Adrenal gland (tissue), 9 donors: ENCODE measurements at regions not wholly inside any gene's neighbourhood (a gene's known extent, or its start where the extent isn't known, plus 50 kb on each side); places are given as distances from the start of the nearest gene placed in this dataset.

Source experiments
- DNase-seq, 7 donors: peaks; one replicate each; pipeline ENCODE4 v3.0.0-alpha.2; 2019 to 2020
- H3K27ac ChIP-seq, 5 donors: fragments of 200-600 bp; sonication (generic) in 4 of 5; 1 replicate in 3 of 5; 2 replicates in 2 of 5; pipeline versions ENCODE4 v1.5.1 to v1.8.0; 2016 to 2020; ENCODE audit warnings: mild to moderate bottlenecking in 1 of 5
- H3K27me3 ChIP-seq: fragments of 200-600 bp; 2 replicates; pipeline ENCODE4 v1.8.0; 2021
- H3K36me3 ChIP-seq, 2 donors: fragments of 200-600 bp; replicated peaks in 1 of 2; 1 replicate in 1 of 2; 2 replicates in 1 of 2; pipeline versions ENCODE4 v1.5.1 to v1.8.0; 2018 to 2022
- H3K4me1 ChIP-seq, 2 donors: fragments of 200-600 bp; replicated peaks in 1 of 2; 1 replicate in 1 of 2; 2 replicates in 1 of 2; pipeline versions ENCODE4 v1.5.1 to v1.8.0; 2018 to 2021
- H3K4me3 ChIP-seq, 4 donors: fragments of 200-600 bp; sonication (generic) in 3 of 4; one replicate each; pipeline ENCODE4 v1.5.1; 2016 to 2018
- H3K9me3 ChIP-seq, 3 donors: fragments of 200-600 bp; sonication (generic) in 1 of 3; replicated peaks in 1 of 3; 1 replicate in 2 of 3; 2 replicates in 1 of 3; pipeline versions ENCODE4 v1.5.1 to v1.8.0; 2016 to 2021
- POLR2A ChIP-seq, 2 donors: fragments of 450-650 bp; IDR thresholded peaks; one replicate each; pipeline ENCODE4 v1.6.1; 2017; ENCODE audit warnings: antibody characterized with exemption in 2 of 2, mild to moderate bottlenecking in 2 of 2, moderate library complexity in 1 of 2
- WGBS, 4 donors: extraction: QIAGEN DNeasy Blood & Tissue Kit in 2 of 4; methylation state at CpG; one replicate each; pipeline versions ENCODE4 v1.1.5 to v1.1.7; 2013 to 2017; 5-methylcytosine and 5-hydroxymethylcytosine counted together
- intact Hi-C, 2 donors: fragments of 100-400 bp; cut with DNase I; formaldehyde crosslinking; loops; one replicate each; pipeline versions ENCODE4 v1.14.1 to v1.15.0; 2022 to 2023
- TF ChIP-seq, protein P1 (sequence below), 6 experiments: fragments of 450-650 bp in 4 of 6; fragments of 200-600 bp in 2 of 6; sonication (generic) in 1 of 6; IDR thresholded peaks; 1 replicate in 5 of 6; 2 replicates in 1 of 6; pipeline versions ENCODE4 v1.5.1 to v1.8.0; 2016 to 2021; ENCODE audit warnings: antibody characterized with exemption in 6 of 6, mild to moderate bottlenecking in 2 of 6, moderate library complexity in 1 of 6
- donor health status: healthy with polysubstance abuse.
- donor health status: Bipolar disorder and iron deficiency.
- donor health status: DM: yes; HTN: yes; CAD: no.
- donor health status: DM: no; HTN: no; CAD: no.
- donor health status: DM: no; HTN: no; CAD: no.

DNA sequence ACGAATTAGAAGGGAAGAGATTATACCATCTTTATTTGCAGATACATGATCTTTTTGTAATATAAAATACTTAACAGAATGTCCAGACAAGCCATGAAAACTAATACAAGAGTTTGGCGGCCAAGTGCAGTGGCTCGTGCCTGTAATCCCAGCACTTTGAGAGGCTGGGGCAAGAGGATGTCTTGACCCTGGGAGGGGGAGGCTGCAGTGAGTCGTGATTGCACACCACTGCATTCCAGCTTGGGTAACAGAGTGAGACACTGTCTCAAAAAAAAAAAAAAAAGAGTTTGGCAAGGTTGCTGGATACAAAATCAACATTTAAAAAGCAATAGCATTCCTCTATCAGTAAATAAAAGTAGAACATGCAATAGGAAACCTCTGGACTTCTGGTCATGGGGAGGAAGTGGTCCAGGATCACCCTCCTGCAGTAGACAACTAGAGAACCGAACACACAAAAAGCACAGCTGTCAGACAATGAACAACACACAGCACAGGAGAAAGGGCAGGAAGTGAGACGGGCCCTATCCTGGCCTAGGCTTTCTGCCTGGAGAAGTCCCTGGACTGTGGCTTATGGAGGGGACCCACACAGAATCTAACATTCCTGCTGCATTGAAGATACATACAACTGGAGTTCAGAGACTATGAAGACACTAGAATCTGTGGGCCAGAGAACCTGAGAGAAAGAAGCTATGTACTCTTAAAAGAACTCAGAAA is 118.9 kb upstream of the ARL4C start:
- no peaks in the 10 kb centered on the region for H3K27me3 ChIP-seq
- H3K36me3 ChIP-seq, result no peaks in the 10 kb centered on the region
- H3K4me3 ChIP-seq, result no peak overlapping the region
- intact Hi-C loops, result no loop called here
- no peak overlapping the region for H3K27ac ChIP-seq
- H3K9me3 ChIP-seq, result no peaks in the 10 kb centered on the region
- TF ChIP-seq POLR2A (IDR thresholded peaks at IDR 0.05), result no peak
- TF ChIP-seq, protein P1, sequence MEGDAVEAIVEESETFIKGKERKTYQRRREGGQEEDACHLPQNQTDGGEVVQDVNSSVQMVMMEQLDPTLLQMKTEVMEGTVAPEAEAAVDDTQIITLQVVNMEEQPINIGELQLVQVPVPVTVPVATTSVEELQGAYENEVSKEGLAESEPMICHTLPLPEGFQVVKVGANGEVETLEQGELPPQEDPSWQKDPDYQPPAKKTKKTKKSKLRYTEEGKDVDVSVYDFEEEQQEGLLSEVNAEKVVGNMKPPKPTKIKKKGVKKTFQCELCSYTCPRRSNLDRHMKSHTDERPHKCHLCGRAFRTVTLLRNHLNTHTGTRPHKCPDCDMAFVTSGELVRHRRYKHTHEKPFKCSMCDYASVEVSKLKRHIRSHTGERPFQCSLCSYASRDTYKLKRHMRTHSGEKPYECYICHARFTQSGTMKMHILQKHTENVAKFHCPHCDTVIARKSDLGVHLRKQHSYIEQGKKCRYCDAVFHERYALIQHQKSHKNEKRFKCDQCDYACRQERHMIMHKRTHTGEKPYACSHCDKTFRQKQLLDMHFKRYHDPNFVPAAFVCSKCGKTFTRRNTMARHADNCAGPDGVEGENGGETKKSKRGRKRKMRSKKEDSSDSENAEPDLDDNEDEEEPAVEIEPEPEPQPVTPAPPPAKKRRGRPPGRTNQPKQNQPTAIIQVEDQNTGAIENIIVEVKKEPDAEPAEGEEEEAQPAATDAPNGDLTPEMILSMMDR (IDR thresholded peaks at IDR 0.05), result no peak
- WGBS, 4 donors, result 69 to 76% (median 74%) methylated on average over 6 of the region's 6 CpGs
- DNase-seq, result no peak
- H3K4me1 ChIP-seq, result no peaks in the 10 kb centered on the region

DNA sequence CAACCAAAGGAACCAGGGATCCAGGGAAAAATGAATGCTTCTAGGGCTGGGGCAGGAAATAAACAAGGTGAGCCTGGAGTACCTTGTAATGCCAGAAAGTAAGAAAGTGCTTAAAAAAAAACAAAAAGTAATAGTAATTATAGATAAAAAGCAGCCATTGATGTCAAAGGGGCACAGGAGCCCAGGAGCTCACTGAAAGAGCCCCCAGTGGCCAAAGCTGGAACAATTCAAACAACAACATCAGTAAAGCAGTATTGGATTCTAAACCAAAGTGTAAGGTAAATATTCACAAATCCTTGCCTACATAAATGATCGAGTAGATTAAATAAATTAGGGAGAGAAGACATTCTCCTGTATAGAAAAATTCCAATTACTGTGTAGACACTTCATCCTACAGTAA is 114.3 kb upstream of the ARL4C start:
- H3K9me3 ChIP-seq, result no peaks in the 10 kb centered on the region
- intact Hi-C loops, result no loop called here
- no peaks in the 10 kb centered on the region for H3K36me3 ChIP-seq
- peak in 1 of 7 donors; percentile 7 for DNase-seq
- WGBS, 4 donors, result 55 to 93% (median 66%) methylated on average over 1 of the region's 1 CpG
- no peak overlapping the region for H3K27ac ChIP-seq
- no peak overlapping the region for H3K4me3 ChIP-seq
- no peaks in the 10 kb centered on the region for H3K4me1 ChIP-seq
- no peak for TF ChIP-seq POLR2A (IDR thresholded peaks at IDR 0.05)
- TF ChIP-seq, protein P1 (IDR thresholded peaks at IDR 0.05), result peak in 3 of 6 experiments; percentile 14 to 39 (median 21)
- H3K27me3 ChIP-seq, result no peaks in the 10 kb centered on the region

DNA sequence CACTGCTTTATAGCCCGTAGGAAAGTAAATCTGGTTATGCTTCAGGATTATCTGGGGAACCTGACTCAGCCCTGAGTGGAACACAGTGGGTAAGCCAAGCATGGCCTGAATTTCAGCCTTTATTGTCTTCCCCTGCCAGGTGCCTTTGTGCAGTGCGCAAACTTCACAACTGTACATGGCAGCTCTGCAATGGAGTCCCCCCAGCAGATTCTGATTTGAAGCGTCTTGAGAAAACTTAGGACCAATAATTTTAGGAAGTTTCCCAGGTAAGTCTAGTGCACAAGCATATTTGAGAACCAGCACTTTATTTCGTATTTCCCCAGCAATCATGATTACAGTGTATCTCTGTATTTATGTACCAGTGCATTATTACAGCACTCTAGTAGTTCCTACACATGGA is 112.1 kb upstream of the ARL4C start:
- no peak for DNase-seq
- no peak overlapping the region for H3K27ac ChIP-seq
- no peaks in the 10 kb centered on the region for H3K4me1 ChIP-seq
- intact Hi-C loops, result no loop called here
- no peaks in the 10 kb centered on the region for H3K36me3 ChIP-seq
- no peaks in the 10 kb centered on the region for H3K27me3 ChIP-seq
- H3K4me3 ChIP-seq, result no peak overlapping the region
- TF ChIP-seq, protein P1 (IDR thresholded peaks at IDR 0.05), result no peak
- TF ChIP-seq POLR2A (IDR thresholded peaks at IDR 0.05), result no peak
- WGBS, 4 donors, result 93 to 97% (median 95%) methylated on average over 4 of the region's 4 CpGs
- no peaks in the 10 kb centered on the region for H3K9me3 ChIP-seq

DNA sequence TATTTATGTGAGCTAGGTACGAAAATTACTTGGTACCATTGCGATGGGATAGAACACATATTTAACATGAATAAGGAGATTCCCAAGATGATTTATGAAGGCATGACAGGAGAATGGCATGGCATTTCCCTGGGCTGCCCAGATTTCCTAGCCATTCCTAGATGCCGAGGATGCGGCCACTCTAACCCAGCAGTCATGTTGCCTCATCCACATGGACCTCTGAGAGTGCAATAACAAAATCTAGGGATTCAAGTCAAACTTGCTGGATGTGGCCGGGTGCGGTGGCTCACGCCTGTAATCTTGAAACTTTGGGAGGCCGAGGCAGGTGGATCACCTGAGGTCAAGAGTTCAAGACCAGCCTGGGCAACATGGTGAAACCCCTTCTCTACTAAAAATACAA is 110.8 kb upstream of the ARL4C start:
- Histone ChIP-seq H3K27me3 (no peaks in the 10 kb centered on the region), H3K27ac (no peak overlapping the region), H3K4me3 (no peak overlapping the region), H3K9me3 (no peaks in the 10 kb centered on the region), H3K36me3 (no peaks in the 10 kb centered on the region), H3K4me1 (no peaks in the 10 kb centered on the region)
- WGBS, 4 donors, result 72 to 83% (median 82%) methylated on average over 6 to 8 of the region's 8 CpGs
- TF ChIP-seq POLR2A (IDR thresholded peaks at IDR 0.05), result no peak
- TF ChIP-seq, protein P1 (IDR thresholded peaks at IDR 0.05), result no peak
- DNase-seq, result no peak
- intact Hi-C loops, result no loop called here
